CD14-positive monocyte (primary cell): ENCODE measurements at regions not wholly inside any gene's neighbourhood (a gene's known extent, or its start where the extent isn't known, plus 50 kb on each side); places are given as distances from the start of the nearest gene placed in this dataset.

Experiments used
- DNase-seq, 3 donors: peaks; one replicate each; pipeline ENCODE4 v3.0.0-alpha.2; 2011 to 2022
- H2AFZ ChIP-seq: 2 replicates; pipeline ENCODE4 v1.6.0; 2012; ENCODE audit warnings: mild to moderate bottlenecking, low read depth, low read length, inconsistent platforms; ENCODE audit not compliant: insufficient read depth, poor library complexity, severe bottlenecking
- H3K27ac ChIP-seq, 2 donors: 1 replicate in 1 of 2; 2 replicates in 1 of 2; pipeline ENCODE4 v1.5.1; 2012 to 2013; ENCODE audit warnings: low read length in 2 of 2, control low read depth in 1 of 2, inconsistent platforms in 1 of 2, low read depth in 1 of 2, mild to moderate bottlenecking in 1 of 2
- H3K27me3 ChIP-seq, 2 donors: one replicate each; pipeline versions ENCODE4 v1.6.0 to v1.6.1; 2011 to 2013; ENCODE audit warnings: low read length in 2 of 2; ENCODE audit not compliant: control insufficient read depth in 2 of 2, insufficient read depth in 2 of 2
- H3K36me3 ChIP-seq, 2 donors: replicated peaks in 1 of 2; 1 replicate in 1 of 2; 2 replicates in 1 of 2; pipeline versions ENCODE4 v1.5.1 to v1.6.1; 2012 to 2013; ENCODE audit warnings: low read length in 2 of 2, control low read depth in 1 of 2, inconsistent platforms in 1 of 2, mild to moderate bottlenecking in 1 of 2; ENCODE audit not compliant: insufficient read depth in 2 of 2, control insufficient read depth in 1 of 2
- H3K4me1 ChIP-seq, 2 donors: 1 replicate in 1 of 2; 2 replicates in 1 of 2; pipeline versions ENCODE4 v1.5.1 to v1.6.1; 2012 to 2013; ENCODE audit warnings: low read length in 2 of 2, control low read depth in 1 of 2, inconsistent platforms in 1 of 2, mild to moderate bottlenecking in 1 of 2, moderate library complexity in 1 of 2; ENCODE audit not compliant: insufficient read depth in 2 of 2, control insufficient read depth in 1 of 2
- H3K4me2 ChIP-seq: replicated peaks from 2 replicates; pipeline ENCODE3; 2012; ENCODE audit warnings: low read length, moderate library complexity, mild to moderate bottlenecking; ENCODE audit not compliant: poor library complexity, severe bottlenecking; ENCODE audit errors: extremely low read depth
- H3K4me3 ChIP-seq, 3 experiments: fragments of 200-600 bp in 1 of 3; sonication (generic) in 1 of 3; replicated peaks in 1 of 3; 1 replicate in 2 of 3; 2 replicates in 1 of 3; pipeline ENCODE4 v1.5.1; 2011 to 2013; ENCODE audit warnings: low read length in 3 of 3, mild to moderate bottlenecking in 3 of 3, control low read depth in 2 of 3, low read depth in 2 of 3, inconsistent platforms in 1 of 3, moderate library complexity in 1 of 3
- H3K79me2 ChIP-seq: 2 replicates; pipeline ENCODE4 v1.6.0; 2012; ENCODE audit warnings: mild to moderate bottlenecking, control low read depth, inconsistent platforms, low read length, moderate library complexity; ENCODE audit not compliant: insufficient read depth
- H3K9ac ChIP-seq: 2 replicates; pipeline ENCODE4 v1.6.0; 2017; ENCODE audit warnings: low read length, mild to moderate bottlenecking; ENCODE audit not compliant: insufficient read depth, poor library complexity, severe bottlenecking
- H3K9me3 ChIP-seq, 2 donors: replicated peaks in 1 of 2; 1 replicate in 1 of 2; 2 replicates in 1 of 2; pipeline versions ENCODE4 v1.5.1 to v1.6.1; 2012 to 2013; ENCODE audit warnings: low read length in 2 of 2, control low read depth in 1 of 2; ENCODE audit not compliant: control insufficient read depth in 1 of 2, insufficient read depth in 1 of 2
- H4K20me1 ChIP-seq: 2 replicates; pipeline ENCODE4 v1.6.0; 2012; ENCODE audit warnings: mild to moderate bottlenecking, low read length, control low read depth, moderate library complexity; ENCODE audit not compliant: insufficient read depth
- H3K27ac Mint-ChIP-seq, 7 donors: one replicate each; pipeline ENCODE4 v1.8.0; 2020; ENCODE audit warnings: mild to moderate bottlenecking in 7 of 7, mixed read lengths in 7 of 7, moderate library complexity in 6 of 7, inconsistent platforms in 2 of 7
- H3K27me3 Mint-ChIP-seq, 3 donors: one replicate each; pipeline ENCODE4 v1.8.0; 2021 to 2022; ENCODE audit warnings: low read depth in 3 of 3, mild to moderate bottlenecking in 3 of 3, mixed read lengths in 3 of 3, moderate library complexity in 3 of 3, inconsistent platforms in 1 of 3
- H3K36me3 Mint-ChIP-seq, 2 donors: one replicate each; pipeline ENCODE4 v1.8.0; 2020; ENCODE audit warnings: mixed read lengths in 2 of 2, inconsistent platforms in 1 of 2, mild to moderate bottlenecking in 1 of 2
- H3K4me1 Mint-ChIP-seq: one replicate; pipeline ENCODE4 v1.8.0; 2020; ENCODE audit warnings: mild to moderate bottlenecking, mixed read lengths
- H3K4me3 Mint-ChIP-seq, 2 donors: one replicate each; pipeline ENCODE4 v1.8.0; 2020; ENCODE audit warnings: mild to moderate bottlenecking in 2 of 2, mixed read lengths in 2 of 2, moderate library complexity in 1 of 2
- H3K9me3 Mint-ChIP-seq, 7 donors: one replicate each; pipeline ENCODE4 v1.8.0; 2020 to 2022; ENCODE audit warnings: mixed read lengths in 7 of 7, mild to moderate bottlenecking in 6 of 7, moderate library complexity in 6 of 7, inconsistent platforms in 2 of 7
- WGBS: methylation state at CpG from one replicate; pipeline ENCODE4 v1.1.5; 2013; ENCODE audit warnings: missing lambda C conversion rate; ENCODE audit not compliant: insufficient coverage; 5-methylcytosine and 5-hydroxymethylcytosine counted together
- intact Hi-C, 2 donors: fragments of 100-400 bp; cut with micrococcal nuclease; formaldehyde crosslinking; loops; one replicate each; pipeline versions ENCODE4 v1.15.0 to v1.15.1; 2023
- TF ChIP-seq, protein P1 (sequence below): fragments of 200-600 bp; IDR thresholded peaks from one replicate; pipeline ENCODE4 v1.8.0; 2022; ENCODE audit warnings: antibody characterized with exemption, mild to moderate bottlenecking

- peaks cover 0 to 4% of the 10 kb centered on the region in 2 donors for H3K9me3 ChIP-seq
- peak; percentile 15 to 39 (median 36) for DNase-seq
- H3K27me3 ChIP-seq, result peaks cover 0 to 2% of the 10 kb centered on the region in 2 donors
- Mint-ChIP-seq H3K9me3 (peaks cover 4 to 12% (median 11%) of the 10 kb centered on the region in 7 donors), H3K27ac (peak overlapping the region in 2 of 7 donors; percentile 32), H3K4me1 (peaks cover 21% of the 10 kb centered on the region), H3K36me3 (peaks cover 1 to 3% of the 10 kb centered on the region in 2 donors), H3K27me3 (peaks cover 0 to 1% (median 0%) of the 10 kb centered on the region in 3 donors), H3K4me3 (no peak overlapping the region)
- H2AFZ ChIP-seq, result no peak overlapping the region
- TF ChIP-seq, protein P1, sequence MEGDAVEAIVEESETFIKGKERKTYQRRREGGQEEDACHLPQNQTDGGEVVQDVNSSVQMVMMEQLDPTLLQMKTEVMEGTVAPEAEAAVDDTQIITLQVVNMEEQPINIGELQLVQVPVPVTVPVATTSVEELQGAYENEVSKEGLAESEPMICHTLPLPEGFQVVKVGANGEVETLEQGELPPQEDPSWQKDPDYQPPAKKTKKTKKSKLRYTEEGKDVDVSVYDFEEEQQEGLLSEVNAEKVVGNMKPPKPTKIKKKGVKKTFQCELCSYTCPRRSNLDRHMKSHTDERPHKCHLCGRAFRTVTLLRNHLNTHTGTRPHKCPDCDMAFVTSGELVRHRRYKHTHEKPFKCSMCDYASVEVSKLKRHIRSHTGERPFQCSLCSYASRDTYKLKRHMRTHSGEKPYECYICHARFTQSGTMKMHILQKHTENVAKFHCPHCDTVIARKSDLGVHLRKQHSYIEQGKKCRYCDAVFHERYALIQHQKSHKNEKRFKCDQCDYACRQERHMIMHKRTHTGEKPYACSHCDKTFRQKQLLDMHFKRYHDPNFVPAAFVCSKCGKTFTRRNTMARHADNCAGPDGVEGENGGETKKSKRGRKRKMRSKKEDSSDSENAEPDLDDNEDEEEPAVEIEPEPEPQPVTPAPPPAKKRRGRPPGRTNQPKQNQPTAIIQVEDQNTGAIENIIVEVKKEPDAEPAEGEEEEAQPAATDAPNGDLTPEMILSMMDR, result no peak
- H3K36me3 ChIP-seq, result no peaks in the 10 kb centered on the region
- peaks cover 17% of the 10 kb centered on the region in 2 donors for H3K4me1 ChIP-seq
- H3K27ac ChIP-seq, result no peak overlapping the region
- H3K79me2 ChIP-seq, result no peaks in the 10 kb centered on the region
- intact Hi-C loops, result no loop called here
- no CpG with 5 or more reads among the region's 2 CpGs for WGBS
- no peaks in the 10 kb centered on the region for H4K20me1 ChIP-seq
- H3K9ac ChIP-seq, result no peak overlapping the region
- no peak overlapping the region for H3K4me2 ChIP-seq
- no peak overlapping the region for H3K4me3 ChIP-seq
Measured at GRCh38 chrX:113980953-113981352, 602.9 kb upstream of the HTR2C start.

DNA sequence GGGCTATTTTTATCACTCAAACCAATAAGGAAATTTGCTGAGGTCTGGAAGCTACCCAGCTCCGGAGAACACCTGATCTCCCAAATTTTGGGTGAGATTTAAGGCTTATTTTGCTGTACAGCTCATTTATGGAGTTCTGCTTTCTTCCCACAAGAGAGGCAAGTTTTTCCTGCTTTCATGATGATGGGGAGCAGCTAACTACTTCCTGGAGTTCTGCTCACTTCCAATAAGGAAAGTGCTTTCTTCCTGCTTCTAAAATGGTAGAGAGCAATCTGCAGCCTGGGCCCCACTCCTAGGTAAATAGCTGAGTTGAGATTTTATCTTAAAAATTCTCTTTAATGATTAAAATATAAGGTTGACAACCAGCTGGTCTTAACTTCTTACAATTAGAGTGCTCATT is 606.0 kb upstream of the HTR2C start:
- Histone ChIP-seq H3K79me2 (no peaks in the 10 kb centered on the region), H2AFZ (no peak overlapping the region), H3K4me3 (no peak overlapping the region), H3K9me3 (peaks cover 0 to 4% of the 10 kb centered on the region in 2 donors), H3K36me3 (no peaks in the 10 kb centered on the region), H4K20me1 (no peaks in the 10 kb centered on the region), H3K27ac (no peak overlapping the region), H3K4me2 (no peak overlapping the region), H3K4me1 (peaks cover 17% of the 10 kb centered on the region in 2 donors), H3K27me3 (peaks cover 0 to 2% of the 10 kb centered on the region in 2 donors), H3K9ac (no peak overlapping the region)
- H3K36me3 Mint-ChIP-seq, result peaks cover 1 to 3% of the 10 kb centered on the region in 2 donors
- intact Hi-C loops, result no loop called here
- TF ChIP-seq, protein P1, result no peak
- H3K9me3 Mint-ChIP-seq, result peaks cover 0 to 10% (median 8%) of the 10 kb centered on the region in 7 donors
- DNase-seq, result no peak
- H3K27me3 Mint-ChIP-seq, result peaks cover 0 to 4% (median 0%) of the 10 kb centered on the region in 3 donors
- H3K4me3 Mint-ChIP-seq, result no peak overlapping the region
- no CpG with 5 or more reads among the region's 1 CpG for WGBS
- no peak overlapping the region for H3K27ac Mint-ChIP-seq
- peaks cover 26% of the 10 kb centered on the region for H3K4me1 Mint-ChIP-seq
